ENCODE measurements at regions not wholly inside any gene's neighbourhood (a gene's known extent, or its start where the extent isn't known, plus 50 kb on each side); places are given as distances from the start of the nearest gene placed in this dataset.

DNA sequence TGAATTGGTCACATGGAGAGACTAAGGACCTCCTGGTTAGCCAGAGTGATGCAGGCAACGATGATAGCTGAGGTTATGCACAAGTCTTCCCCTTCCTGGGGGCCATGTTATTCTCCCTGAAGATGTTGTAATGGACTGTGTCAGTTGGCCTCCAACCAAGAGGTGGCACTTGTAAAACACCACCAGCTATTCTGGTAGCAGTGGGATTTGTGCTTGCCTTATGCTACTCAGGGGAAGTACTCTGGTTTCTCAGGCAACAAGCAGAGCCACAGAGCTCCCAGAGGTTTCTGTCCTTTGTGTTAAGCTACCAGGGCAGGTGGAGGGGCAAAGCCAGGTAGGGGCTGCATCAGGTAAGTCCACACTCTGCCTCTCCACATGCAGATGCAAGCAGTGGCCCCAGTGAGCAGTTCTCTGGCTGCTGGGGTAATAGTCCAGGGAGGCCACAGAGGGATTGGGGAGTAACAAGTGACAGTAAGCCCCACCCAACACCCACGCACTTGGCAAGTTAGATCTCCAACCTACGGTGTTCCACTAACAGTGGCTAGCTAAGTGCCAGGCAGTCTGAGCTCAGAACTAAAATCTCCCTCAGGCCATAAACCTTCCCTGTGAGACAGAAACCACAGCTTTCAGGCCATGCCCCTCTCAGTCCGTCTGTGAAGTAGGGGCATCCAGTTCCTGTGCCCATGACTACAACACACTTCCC is 99.7 kb downstream of the RND3 start:
- no peak for DNase-seq (ENCODE audit: low spot score)
- intact Hi-C loops (cut with micrococcal nuclease) = no loop called here
- H3K4me1 Mint-ChIP-seq (ENCODE audit: low read depth) = no peaks in the 10 kb centered on the region
- H3K27me3 Mint-ChIP-seq (ENCODE audit: low read depth) = no peaks in the 10 kb centered on the region
- peaks cover under 1% of the 10 kb centered on the region for H3K9me3 Mint-ChIP-seq
- no peak overlapping the region for H3K27ac Mint-ChIP-seq
- H3K4me3 Mint-ChIP-seq (ENCODE audit: low read depth) = no peak overlapping the region
- H3K36me3 Mint-ChIP-seq (ENCODE audit: low read depth) = no peaks in the 10 kb centered on the region

- Mint-ChIP-seq H3K4me3 (ENCODE audit: low read depth) (no peak overlapping the region), H3K27me3 (ENCODE audit: low read depth) (no peaks in the 10 kb centered on the region), H3K27ac (no peak overlapping the region), H3K36me3 (ENCODE audit: low read depth) (no peaks in the 10 kb centered on the region), H3K4me1 (ENCODE audit: low read depth) (no peaks in the 10 kb centered on the region), H3K9me3 (peaks cover 4% of the 10 kb centered on the region)
- no peak for DNase-seq (ENCODE audit: low spot score)
- intact Hi-C loops (cut with micrococcal nuclease) = no loop called here
Measured at GRCh38 chr2:150385211-150385610, 102.3 kb downstream of the RND3 start.

DNA sequence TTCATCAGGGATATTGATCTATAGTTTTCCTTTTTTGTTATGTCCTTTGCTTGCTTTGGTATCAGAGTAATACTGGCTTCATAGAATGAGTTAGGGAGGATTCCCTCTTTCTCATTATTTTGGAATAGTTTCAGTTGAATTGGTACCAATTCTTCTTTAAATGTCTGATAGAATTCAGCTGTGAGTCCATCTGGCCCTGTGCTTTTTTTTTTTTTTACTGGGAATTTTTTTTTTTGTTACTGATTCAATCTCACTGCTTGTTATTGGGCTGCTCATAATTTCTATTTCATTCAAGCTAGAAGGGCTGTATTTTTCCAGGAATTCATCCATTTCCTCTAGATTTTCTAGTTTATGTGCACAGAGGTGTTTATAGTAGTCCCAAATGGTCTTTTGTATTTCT is 103.9 kb downstream of the RND3 start:
- H3K4me3 Mint-ChIP-seq (ENCODE audit: low read depth) = no peak overlapping the region
- no peaks in the 10 kb centered on the region for H3K27me3 Mint-ChIP-seq (ENCODE audit: low read depth)
- intact Hi-C loops (cut with micrococcal nuclease) = no loop called here
- DNase-seq (ENCODE audit: low spot score) = no peak
- peaks cover 4% of the 10 kb centered on the region for H3K9me3 Mint-ChIP-seq
- no peaks in the 10 kb centered on the region for H3K4me1 Mint-ChIP-seq (ENCODE audit: low read depth)
- H3K27ac Mint-ChIP-seq = no peak overlapping the region
- no peaks in the 10 kb centered on the region for H3K36me3 Mint-ChIP-seq (ENCODE audit: low read depth)

DNA sequence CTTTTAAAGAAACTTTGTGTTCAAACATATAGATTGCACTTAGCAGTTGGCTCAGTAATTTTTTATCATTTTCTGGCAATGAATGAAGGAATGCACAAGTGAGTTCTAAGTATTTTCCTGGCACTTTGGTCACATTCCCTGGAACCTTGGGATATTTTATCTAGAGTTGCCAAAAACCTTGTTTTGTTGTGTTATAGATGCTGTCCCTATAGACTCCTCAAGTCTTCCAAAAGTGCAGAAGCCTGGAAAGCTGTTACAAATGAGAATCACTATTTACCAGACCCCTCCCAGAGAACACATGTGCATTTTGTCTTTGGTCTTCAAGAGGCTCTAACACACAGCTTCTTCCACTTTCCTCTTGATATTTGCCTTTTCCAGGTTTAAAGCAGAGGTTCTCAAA is 108.3 kb downstream of the RND3 start:
- intact Hi-C loops (cut with micrococcal nuclease) = no loop called here
- no peaks in the 10 kb centered on the region for H3K36me3 Mint-ChIP-seq (ENCODE audit: low read depth)
- H3K9me3 Mint-ChIP-seq = peaks cover 4% of the 10 kb centered on the region
- no peak for DNase-seq (ENCODE audit: low spot score)
- H3K4me3 Mint-ChIP-seq (ENCODE audit: low read depth) = no peak overlapping the region
- no peaks in the 10 kb centered on the region for H3K4me1 Mint-ChIP-seq (ENCODE audit: low read depth)
- H3K27ac Mint-ChIP-seq = no peak overlapping the region
- H3K27me3 Mint-ChIP-seq (ENCODE audit: low read depth) = no peaks in the 10 kb centered on the region

- Mint-ChIP-seq H3K4me3 (ENCODE audit: low read depth) (no peak overlapping the region), H3K27me3 (ENCODE audit: low read depth) (no peaks in the 10 kb centered on the region), H3K36me3 (ENCODE audit: low read depth) (no peaks in the 10 kb centered on the region), H3K4me1 (ENCODE audit: low read depth) (no peaks in the 10 kb centered on the region), H3K27ac (no peak overlapping the region), H3K9me3 (peaks cover 4% of the 10 kb centered on the region)
- no peak for DNase-seq (ENCODE audit: low spot score)
- intact Hi-C loops (cut with micrococcal nuclease) = no loop called here
Measured at GRCh38 chr2:150378686-150379085, 108.8 kb downstream of the RND3 start.

- intact Hi-C loops (cut with micrococcal nuclease) = no loop called here
- Mint-ChIP-seq H3K4me1 (ENCODE audit: low read depth) (no peaks in the 10 kb centered on the region), H3K36me3 (ENCODE audit: low read depth) (no peaks in the 10 kb centered on the region), H3K27me3 (ENCODE audit: low read depth) (no peaks in the 10 kb centered on the region), H3K27ac (no peak overlapping the region), H3K4me3 (ENCODE audit: low read depth) (no peak overlapping the region), H3K9me3 (no peaks in the 10 kb centered on the region)
- DNase-seq (ENCODE audit: low spot score) = no peak
Measured at GRCh38 chr2:150376553-150377335, 110.7 kb downstream of the RND3 start.

DNA sequence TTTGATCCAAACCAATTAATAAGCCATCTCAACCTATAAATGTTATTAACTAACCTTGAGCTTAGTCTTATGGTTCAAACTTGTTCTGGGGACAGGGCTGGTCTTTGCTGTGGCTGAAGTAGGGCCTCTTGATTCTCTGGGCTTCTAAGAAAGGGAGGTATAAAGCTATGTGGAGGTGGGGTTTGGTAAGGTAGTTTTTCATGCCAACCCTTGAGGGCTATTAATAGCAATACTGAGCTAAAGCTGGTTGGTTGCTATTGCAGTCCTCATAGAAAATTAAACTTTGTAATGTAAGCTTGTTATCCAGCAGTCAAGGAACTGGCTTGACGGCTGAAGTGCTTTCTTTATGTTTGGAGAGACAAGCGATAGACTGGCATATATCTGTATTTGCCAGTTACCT is 112.1 kb downstream of the RND3 start:
- H3K9me3 Mint-ChIP-seq = no peaks in the 10 kb centered on the region
- intact Hi-C loops (cut with micrococcal nuclease) = no loop called here
- no peak for DNase-seq (ENCODE audit: low spot score)

DNA sequence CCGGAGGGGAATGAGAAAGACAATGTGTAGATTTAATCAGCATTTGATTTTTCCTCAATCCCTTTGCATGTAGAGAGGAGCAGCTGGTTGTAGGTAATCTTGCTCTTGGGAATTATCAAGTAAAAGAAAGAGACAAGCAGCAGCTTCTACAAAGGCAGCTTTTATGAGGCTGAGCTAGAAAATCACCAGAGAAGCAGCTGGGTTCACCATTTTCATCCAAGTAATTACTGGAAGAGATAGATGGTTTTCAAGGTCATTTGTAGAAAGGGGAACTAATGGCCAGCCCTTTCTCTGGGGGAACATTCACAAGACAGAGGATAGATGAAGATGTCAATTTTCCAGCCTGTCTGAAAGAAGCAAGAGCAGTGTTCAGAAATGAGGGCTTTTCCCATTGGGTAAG is 113.0 kb downstream of the RND3 start:
- DNase-seq (ENCODE audit: low spot score) = no peak
- H3K4me3 Mint-ChIP-seq (ENCODE audit: low read depth) = no peak overlapping the region
- no peaks in the 10 kb centered on the region for H3K36me3 Mint-ChIP-seq (ENCODE audit: low read depth)
- no peaks in the 10 kb centered on the region for H3K9me3 Mint-ChIP-seq
- intact Hi-C loops (cut with micrococcal nuclease) = no loop called here
- no peak overlapping the region for H3K27ac Mint-ChIP-seq
- no peaks in the 10 kb centered on the region for H3K27me3 Mint-ChIP-seq (ENCODE audit: low read depth)
- H3K4me1 Mint-ChIP-seq (ENCODE audit: low read depth) = no peaks in the 10 kb centered on the region

More for the DNA sequence above, 112.1 kb downstream of the RND3 start:
- H3K4me1 Mint-ChIP-seq (ENCODE audit: low read depth) = no peaks in the 10 kb centered on the region
- no peaks in the 10 kb centered on the region for H3K27me3 Mint-ChIP-seq (ENCODE audit: low read depth)
- H3K27ac Mint-ChIP-seq = no peak overlapping the region
- H3K4me3 Mint-ChIP-seq (ENCODE audit: low read depth) = no peak overlapping the region
- H3K36me3 Mint-ChIP-seq (ENCODE audit: low read depth) = no peaks in the 10 kb centered on the region

GRCh38 chr2:150373374-150373773 is 114.1 kb downstream of the RND3 start:
- Mint-ChIP-seq H3K27me3 (ENCODE audit: low read depth) (no peaks in the 10 kb centered on the region), H3K9me3 (no peaks in the 10 kb centered on the region), H3K4me3 (ENCODE audit: low read depth) (no peak overlapping the region), H3K27ac (no peak overlapping the region), H3K4me1 (ENCODE audit: low read depth) (no peaks in the 10 kb centered on the region), H3K36me3 (ENCODE audit: low read depth) (no peaks in the 10 kb centered on the region)
- intact Hi-C loops (cut with micrococcal nuclease) = no loop called here
- DNase-seq (ENCODE audit: low spot score) = no peak

GRCh38 chr2:150371044-150371818 is 116.2 kb downstream of the RND3 start:
- DNase-seq (ENCODE audit: low spot score) = no peak
- H3K27me3 Mint-ChIP-seq (ENCODE audit: low read depth) = no peaks in the 10 kb centered on the region
- H3K4me1 Mint-ChIP-seq (ENCODE audit: low read depth) = no peaks in the 10 kb centered on the region
- intact Hi-C loops (cut with micrococcal nuclease) = no loop called here
- H3K4me3 Mint-ChIP-seq (ENCODE audit: low read depth) = no peak overlapping the region
- H3K27ac Mint-ChIP-seq = no peak overlapping the region
- no peaks in the 10 kb centered on the region for H3K9me3 Mint-ChIP-seq
- no peaks in the 10 kb centered on the region for H3K36me3 Mint-ChIP-seq (ENCODE audit: low read depth)

DNA sequence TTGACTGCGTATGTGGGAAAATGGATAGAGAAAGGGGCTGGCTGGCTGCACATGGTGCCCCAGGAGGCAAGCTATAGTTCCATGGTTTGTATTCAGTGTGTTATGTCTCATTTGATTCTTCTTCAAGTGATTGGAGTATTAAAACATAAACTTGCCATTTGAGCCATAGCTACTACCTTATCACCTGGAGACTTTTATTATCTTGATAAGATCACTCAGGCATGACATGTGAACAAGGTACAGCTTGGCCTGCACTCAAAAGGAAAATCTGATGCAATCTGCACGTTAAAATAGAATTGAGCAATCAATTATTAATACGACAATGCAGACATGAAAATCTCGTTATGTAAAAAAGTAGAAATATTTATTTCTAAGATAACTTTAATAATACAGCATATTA is 116.9 kb downstream of the RND3 start:
- DNase-seq (ENCODE audit: low spot score) = no peak
- Mint-ChIP-seq H3K27ac (no peak overlapping the region), H3K9me3 (no peaks in the 10 kb centered on the region), H3K36me3 (ENCODE audit: low read depth) (no peaks in the 10 kb centered on the region), H3K4me1 (ENCODE audit: low read depth) (no peaks in the 10 kb centered on the region), H3K4me3 (ENCODE audit: low read depth) (no peak overlapping the region), H3K27me3 (ENCODE audit: low read depth) (no peaks in the 10 kb centered on the region)
- intact Hi-C loops (cut with micrococcal nuclease) = no loop called here

GRCh38 chr2:150369862-150370261 is 117.6 kb downstream of the RND3 start:
- H3K9me3 Mint-ChIP-seq = no peaks in the 10 kb centered on the region
- no peaks in the 10 kb centered on the region for H3K27me3 Mint-ChIP-seq (ENCODE audit: low read depth)
- intact Hi-C loops (cut with micrococcal nuclease) = no loop called here
- H3K4me3 Mint-ChIP-seq (ENCODE audit: low read depth) = no peak overlapping the region
- H3K36me3 Mint-ChIP-seq (ENCODE audit: low read depth) = no peaks in the 10 kb centered on the region
- H3K4me1 Mint-ChIP-seq (ENCODE audit: low read depth) = no peaks in the 10 kb centered on the region
- DNase-seq (ENCODE audit: low spot score) = no peak
- H3K27ac Mint-ChIP-seq = no peak overlapping the region

DNA sequence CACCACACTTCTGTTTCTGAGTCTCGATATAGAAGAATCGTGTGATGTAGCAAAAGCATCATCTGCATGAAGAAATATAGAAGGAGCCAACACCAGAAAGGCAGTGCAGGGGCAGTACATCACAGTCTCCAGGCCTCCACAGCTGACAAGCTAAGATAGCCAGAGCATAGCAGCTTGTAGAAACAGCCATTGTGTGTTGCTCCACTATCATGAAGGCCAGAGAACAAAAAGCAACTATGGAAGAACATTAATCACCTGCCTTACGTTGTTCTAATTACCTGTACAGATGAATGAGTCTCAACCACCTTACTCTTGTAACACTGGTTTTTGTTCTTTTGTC is 129.0 kb downstream of the RND3 start:
- H3K9me3 Mint-ChIP-seq = no peaks in the 10 kb centered on the region
- H3K36me3 Mint-ChIP-seq (ENCODE audit: low read depth) = no peaks in the 10 kb centered on the region
- intact Hi-C loops (cut with micrococcal nuclease) = no loop called here
- H3K4me1 Mint-ChIP-seq (ENCODE audit: low read depth) = no peaks in the 10 kb centered on the region
- no peak overlapping the region for H3K27ac Mint-ChIP-seq
- H3K27me3 Mint-ChIP-seq (ENCODE audit: low read depth) = no peaks in the 10 kb centered on the region
- DNase-seq (ENCODE audit: low spot score) = no peak
- no peak overlapping the region for H3K4me3 Mint-ChIP-seq (ENCODE audit: low read depth)

All from activated T-helper 2 cell treated with anti-CD3 and anti-CD28 coated beads, Interferon-gamma antibody, Interleukin-2, Interleukin-4, amounts not matched to agents 10 μg/mL and 5 μg/mL and 100 μg/mL, durations not matched to agents 14 hours and 24 hours and 36 hours (primary cell).